Liver (tissue), 8 donors: ENCODE measurements at regions not wholly inside any gene's neighbourhood (a gene's known extent, or its start where the extent isn't known, plus 50 kb on each side); places are given as distances from the start of the nearest gene placed in this dataset.

Experiments used
- DNase-seq: peaks from one replicate; pipeline ENCODE4 v3.0.0-alpha.2; 2017; ENCODE audit warnings: low spot score
- H3K27ac ChIP-seq, 2 donors: one replicate each; pipeline ENCODE4 v1.7.0; 2013; ENCODE audit warnings: inconsistent platforms in 2 of 2, low read length in 2 of 2, control low read depth in 1 of 2, low read depth in 1 of 2, mild to moderate bottlenecking in 1 of 2
- H3K27me3 ChIP-seq, 4 donors: one replicate each; pipeline versions ENCODE4 v1.6.1 to v1.7.0; 2013; ENCODE audit warnings: low read length in 3 of 4, inconsistent platforms in 1 of 4, mild to moderate bottlenecking in 1 of 4, moderate library complexity in 1 of 4; ENCODE audit not compliant: control insufficient read depth in 4 of 4, insufficient read depth in 4 of 4
- H3K36me3 ChIP-seq, 4 donors: one replicate each; pipeline versions ENCODE4 v1.6.1 to v1.7.0; 2013; ENCODE audit warnings: low read length in 3 of 4, mild to moderate bottlenecking in 3 of 4, low read depth in 1 of 4, moderate library complexity in 1 of 4; ENCODE audit not compliant: control insufficient read depth in 4 of 4, insufficient read depth in 3 of 4
- H3K4me1 ChIP-seq, 4 donors: one replicate each; pipeline versions ENCODE4 v1.6.1 to v1.7.0; 2013; ENCODE audit warnings: low read length in 3 of 4, mild to moderate bottlenecking in 3 of 4, moderate library complexity in 1 of 4; ENCODE audit not compliant: control insufficient read depth in 4 of 4, insufficient read depth in 4 of 4
- H3K4me3 ChIP-seq, 3 donors: one replicate each; pipeline versions ENCODE4 v1.6.1 to v1.7.0; 2013; ENCODE audit warnings: low read length in 3 of 3, control low read depth in 1 of 3, low read depth in 1 of 3, mild to moderate bottlenecking in 1 of 3
- H3K9ac ChIP-seq, 2 donors: one replicate each; pipeline ENCODE4 v1.7.0; 2013; ENCODE audit warnings: low read length in 2 of 2, mild to moderate bottlenecking in 2 of 2, moderate library complexity in 2 of 2, control low read depth in 1 of 2, low read depth in 1 of 2
- H3K9me3 ChIP-seq, 4 donors: one replicate each; pipeline versions ENCODE4 v1.6.1 to v1.7.0; 2013; ENCODE audit warnings: low read length in 3 of 4; ENCODE audit not compliant: control insufficient read depth in 4 of 4
- ATF3 ChIP-seq: IDR thresholded peaks from 2 replicates; pipeline ENCODE4 v1.6.1; 2016; ENCODE audit warnings: antibody characterized with exemption
- CTCF ChIP-seq: fragments of 150-350 bp; IDR thresholded peaks from 2 replicates; pipeline ENCODE4 v1.5.1; 2017; ENCODE audit warnings: improper control_type of control experiment, low read depth, low read length; ENCODE audit not compliant: missing input control
- EGR1 ChIP-seq, 2 donors: IDR thresholded peaks; 2 replicates each; pipeline ENCODE4 v1.6.1; 2016 to 2018; ENCODE audit warnings: antibody characterized with exemption in 2 of 2, low read depth in 2 of 2
- FOXA1 ChIP-seq: IDR thresholded peaks from 2 replicates; pipeline ENCODE4 v1.6.1; 2016; ENCODE audit warnings: antibody characterized with exemption
- FOXA2 ChIP-seq: IDR thresholded peaks from 2 replicates; pipeline ENCODE4 v1.6.1; 2016; ENCODE audit warnings: antibody characterized with exemption
- GABPA ChIP-seq, 2 donors: IDR thresholded peaks in 1 of 2; conservative IDR thresholded peaks in 1 of 2; 2 replicates each; pipeline ENCODE4 v1.6.1; 2016; ENCODE audit warnings: antibody characterized with exemption in 2 of 2, mild to moderate bottlenecking in 1 of 2, moderate library complexity in 1 of 2
- HNF4A ChIP-seq, 2 donors: conservative IDR thresholded peaks; 2 replicates each; pipeline ENCODE4 v1.6.1; 2016; ENCODE audit warnings: antibody characterized with exemption in 2 of 2, mild to moderate bottlenecking in 2 of 2
- HNF4G ChIP-seq: IDR thresholded peaks from 2 replicates; pipeline ENCODE4 v1.6.1; 2016; ENCODE audit warnings: antibody characterized with exemption
- JUND ChIP-seq, 2 donors: IDR thresholded peaks; 2 replicates each; pipeline ENCODE4 v1.6.1; 2016; ENCODE audit warnings: antibody characterized with exemption in 2 of 2
- MAX ChIP-seq: IDR thresholded peaks from 2 replicates; pipeline ENCODE4 v1.6.1; 2016; ENCODE audit warnings: antibody characterized with exemption
- NR2F2 ChIP-seq: IDR thresholded peaks from 2 replicates; pipeline ENCODE4 v1.6.1; 2016; ENCODE audit warnings: antibody characterized with exemption
- RAD21 ChIP-seq, 2 donors: IDR thresholded peaks; 2 replicates each; pipeline ENCODE4 v1.6.1; 2016; ENCODE audit warnings: antibody characterized with exemption in 2 of 2, mild to moderate bottlenecking in 2 of 2
- REST ChIP-seq: IDR thresholded peaks from 2 replicates; pipeline ENCODE4 v1.6.1; 2016; ENCODE audit warnings: antibody characterized with exemption, mild to moderate bottlenecking
- RXRA ChIP-seq, 2 donors: IDR thresholded peaks; 2 replicates each; pipeline ENCODE4 v1.6.1; 2017 to 2018; ENCODE audit warnings: antibody characterized with exemption in 2 of 2, mild to moderate bottlenecking in 1 of 2
- SP1 ChIP-seq: IDR thresholded peaks from 2 replicates; pipeline ENCODE4 v1.6.1; 2018; ENCODE audit warnings: antibody characterized with exemption, mild to moderate bottlenecking
- TAF1 ChIP-seq: conservative IDR thresholded peaks from 2 replicates; pipeline ENCODE4 v1.6.1; 2016; ENCODE audit warnings: antibody characterized with exemption, mild to moderate bottlenecking
- YY1 ChIP-seq: IDR thresholded peaks from 2 replicates; pipeline ENCODE4 v1.6.1; 2016; ENCODE audit warnings: antibody characterized with exemption, mild to moderate bottlenecking
- ZBTB33 ChIP-seq: IDR thresholded peaks from 2 replicates; pipeline ENCODE4 v1.6.1; 2016; ENCODE audit warnings: antibody characterized with exemption
- WGBS: extraction: QIAGEN DNeasy Blood & Tissue Kit; methylation state at CpG from one replicate; pipeline ENCODE4 v1.1.7; 2013; 5-methylcytosine and 5-hydroxymethylcytosine counted together
- donor health status: healthy.
- donor health status: healthy.
- donor health status: healthy.
- donor health status: healthy.
- donor health status: healthy.

- Histone ChIP-seq H3K27me3 (no peaks in the 10 kb centered on the region), H3K27ac (no peak overlapping the region), H3K4me3 (no peak overlapping the region), H3K9me3 (no peaks in the 10 kb centered on the region), H3K36me3 (no peaks in the 10 kb centered on the region), H3K9ac (no peak overlapping the region), H3K4me1 (no peaks in the 10 kb centered on the region)
- DNase-seq, result no peak
- TF ChIP-seq FOXA1 (no peak), ATF3 (no peak), HNF4G (no peak), JUND (IDR thresholded peaks at IDR 0.05) (no peak), NR2F2 (no peak), RAD21 (IDR thresholded peaks at IDR 0.05) (no peak), EGR1 (IDR thresholded peaks at IDR 0.05; ENCODE audit: low read depth in 2 of 2) (no peak), HNF4A (conservative IDR thresholded peaks at IDR 0.05) (no peak), TAF1 (no peak), RXRA (IDR thresholded peaks at IDR 0.05) (no peak), YY1 (no peak), GABPA (IDR thresholded peaks at IDR 0.05 in 1 of 2, conservative IDR thresholded peaks at IDR 0.05 in 1 of 2) (no peak), MAX (no peak), FOXA2 (no peak), SP1 (no peak), ZBTB33 (no peak), REST (no peak), CTCF (no peak)
- WGBS, result 92% methylated on average over 17 of the region's 17 CpGs
Observed at GRCh38 chr14:101247842-101248725, 313.2 kb upstream of the DIO3 start.
